ENCODE measurements at regions not wholly inside any gene's neighbourhood (a gene's known extent, or its start where the extent isn't known, plus 50 kb on each side); places are given as distances from the start of the nearest gene placed in this dataset.

GRCh38 chr5:108529381-108529780 lies 147.5 kb upstream of the FBXL17 start:
- TF ChIP-seq, protein P1, sequence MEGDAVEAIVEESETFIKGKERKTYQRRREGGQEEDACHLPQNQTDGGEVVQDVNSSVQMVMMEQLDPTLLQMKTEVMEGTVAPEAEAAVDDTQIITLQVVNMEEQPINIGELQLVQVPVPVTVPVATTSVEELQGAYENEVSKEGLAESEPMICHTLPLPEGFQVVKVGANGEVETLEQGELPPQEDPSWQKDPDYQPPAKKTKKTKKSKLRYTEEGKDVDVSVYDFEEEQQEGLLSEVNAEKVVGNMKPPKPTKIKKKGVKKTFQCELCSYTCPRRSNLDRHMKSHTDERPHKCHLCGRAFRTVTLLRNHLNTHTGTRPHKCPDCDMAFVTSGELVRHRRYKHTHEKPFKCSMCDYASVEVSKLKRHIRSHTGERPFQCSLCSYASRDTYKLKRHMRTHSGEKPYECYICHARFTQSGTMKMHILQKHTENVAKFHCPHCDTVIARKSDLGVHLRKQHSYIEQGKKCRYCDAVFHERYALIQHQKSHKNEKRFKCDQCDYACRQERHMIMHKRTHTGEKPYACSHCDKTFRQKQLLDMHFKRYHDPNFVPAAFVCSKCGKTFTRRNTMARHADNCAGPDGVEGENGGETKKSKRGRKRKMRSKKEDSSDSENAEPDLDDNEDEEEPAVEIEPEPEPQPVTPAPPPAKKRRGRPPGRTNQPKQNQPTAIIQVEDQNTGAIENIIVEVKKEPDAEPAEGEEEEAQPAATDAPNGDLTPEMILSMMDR (IDR thresholded peaks at IDR 0.05), result no peak
- no peak for TF ChIP-seq POLR2A (IDR thresholded peaks at IDR 0.05)
